ENCODE measurements at regions not wholly inside any gene's neighbourhood (a gene's known extent, or its start where the extent isn't known, plus 50 kb on each side); places are given as distances from the start of the nearest gene placed in this dataset.
"Not testable (repeated sequence)": the region's sequence is repeated elsewhere in the genome, so short reads cannot be mapped to it uniquely, and the experiment has no call there.

DNA sequence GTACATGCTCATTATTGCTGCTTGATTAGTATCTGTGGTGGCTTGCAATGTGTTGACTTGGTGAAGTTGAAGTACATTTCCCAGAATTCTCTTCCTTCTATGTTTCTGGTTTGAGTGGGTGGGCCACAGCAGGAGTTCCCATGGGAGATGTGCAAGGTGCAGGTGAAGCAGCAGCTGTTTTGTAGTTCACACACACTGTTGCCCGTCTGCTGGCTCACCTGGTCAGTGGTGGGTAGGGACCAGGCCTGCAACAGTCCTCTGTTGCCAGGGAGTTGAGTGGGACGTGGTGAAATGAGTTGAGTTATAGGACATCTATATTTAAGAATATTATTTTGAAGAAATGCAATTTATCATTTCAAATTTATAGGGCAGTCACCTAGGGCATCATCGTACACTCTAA is 417.4 kb downstream of the TMEM135 start:
- no peak for DNase-seq

DNA sequence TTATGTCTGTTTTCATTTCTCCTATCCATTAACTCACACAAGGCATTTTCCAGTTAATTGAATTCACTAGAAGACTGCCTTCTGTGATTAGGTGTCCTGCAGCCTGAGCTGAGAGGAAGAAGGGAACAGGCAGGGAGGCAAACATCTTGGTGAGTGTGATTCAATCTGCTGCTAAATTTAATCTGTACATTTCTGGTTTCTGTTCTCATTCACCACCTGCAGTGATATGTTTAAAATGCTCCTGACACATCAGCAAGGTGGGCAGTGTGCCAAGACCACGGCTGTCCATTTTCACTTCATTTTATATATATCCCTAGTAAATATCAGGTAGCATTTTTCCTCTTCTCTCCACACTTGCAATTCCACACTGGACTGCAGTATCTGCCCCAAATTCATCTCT is 416.5 kb downstream of the TMEM135 start:
- no peak for DNase-seq

DNA sequence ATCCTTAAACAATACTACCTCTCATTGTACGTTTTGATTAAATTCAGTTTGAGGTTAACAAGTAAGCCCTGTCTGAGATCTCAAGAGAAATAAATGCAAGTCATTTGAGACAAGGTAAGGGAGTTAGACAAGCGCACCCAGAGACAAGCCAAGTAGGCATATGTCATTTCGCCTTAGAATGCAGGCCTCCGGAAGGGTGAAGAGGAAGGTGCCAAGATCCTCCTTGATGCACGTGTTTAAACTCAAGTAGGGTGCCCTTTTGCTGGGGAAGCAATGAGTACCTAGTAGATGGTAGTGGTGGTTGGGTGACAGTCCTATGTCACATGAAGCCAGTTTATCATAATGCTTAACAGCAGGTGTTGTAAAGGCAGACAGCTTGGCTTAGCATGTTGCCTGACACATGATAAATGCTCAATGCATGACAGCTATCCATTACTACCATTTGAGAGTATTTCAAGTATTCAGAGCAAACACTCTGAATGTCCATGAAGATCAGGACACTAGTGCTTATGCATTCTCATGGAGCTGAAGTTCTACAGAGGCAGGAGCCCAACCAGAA is 415.9 kb downstream of the TMEM135 start:
- DNase-seq, result no peak

DNA sequence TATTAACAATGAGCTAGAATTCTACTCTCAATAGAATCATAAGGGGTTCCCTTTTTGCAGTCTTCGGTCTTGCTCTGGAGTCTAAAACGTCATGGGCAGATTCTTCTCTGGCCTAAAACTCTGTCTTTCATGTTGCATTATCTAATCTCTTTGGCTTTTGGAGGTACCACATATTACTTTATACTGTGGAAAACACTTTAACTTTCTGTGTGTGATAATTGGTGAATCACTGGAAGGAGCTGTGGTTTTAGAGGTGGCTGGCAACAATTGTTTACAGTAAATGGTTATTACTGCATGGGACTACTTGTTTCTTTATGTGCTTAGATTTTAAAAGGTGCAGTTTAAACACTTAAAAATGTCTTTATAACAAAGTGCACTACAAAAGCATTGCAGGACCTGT is 414.3 kb downstream of the TMEM135 start:
- DNase-seq, result not testable (repeated sequence)

DNA sequence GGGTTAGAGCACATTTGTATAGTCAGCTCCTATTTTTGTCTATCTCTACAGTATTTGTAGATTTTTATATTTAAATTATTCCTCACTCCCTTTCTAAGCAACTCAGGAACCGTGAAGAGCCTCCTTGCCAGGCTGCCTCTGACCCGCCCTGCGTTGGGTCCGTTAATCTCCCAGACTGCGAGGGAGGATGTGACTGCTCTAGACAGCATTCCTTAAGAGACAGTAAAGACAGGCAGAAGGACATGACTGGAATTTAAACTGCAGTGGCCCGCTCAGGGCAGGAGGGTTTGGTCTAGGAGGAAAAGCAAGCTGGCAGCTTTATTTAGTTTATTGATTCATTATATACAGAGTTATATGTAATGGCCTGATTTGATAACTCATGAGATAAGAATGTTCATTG is 413.7 kb downstream of the TMEM135 start:
- DNase-seq, result no peak

DNA sequence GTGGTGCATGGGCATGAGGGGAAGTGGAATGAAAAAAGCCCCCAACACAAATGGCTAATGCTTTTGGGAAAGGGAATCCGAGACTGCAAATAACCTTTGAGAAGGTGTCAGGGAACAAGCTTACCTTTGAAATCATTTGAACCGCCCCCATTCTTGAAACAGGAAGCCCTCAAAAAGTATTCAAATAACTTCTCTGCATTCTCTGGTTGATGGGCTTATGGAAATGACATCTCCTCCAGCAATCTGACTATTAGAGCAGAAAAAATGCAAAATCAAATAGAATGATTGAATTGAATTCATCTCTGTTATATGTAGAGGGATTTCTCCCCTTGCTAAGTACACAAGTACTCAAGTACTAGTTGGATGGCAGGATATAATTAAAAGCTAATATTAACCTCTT is 409.9 kb downstream of the TMEM135 start:
- no peak for DNase-seq

DNA sequence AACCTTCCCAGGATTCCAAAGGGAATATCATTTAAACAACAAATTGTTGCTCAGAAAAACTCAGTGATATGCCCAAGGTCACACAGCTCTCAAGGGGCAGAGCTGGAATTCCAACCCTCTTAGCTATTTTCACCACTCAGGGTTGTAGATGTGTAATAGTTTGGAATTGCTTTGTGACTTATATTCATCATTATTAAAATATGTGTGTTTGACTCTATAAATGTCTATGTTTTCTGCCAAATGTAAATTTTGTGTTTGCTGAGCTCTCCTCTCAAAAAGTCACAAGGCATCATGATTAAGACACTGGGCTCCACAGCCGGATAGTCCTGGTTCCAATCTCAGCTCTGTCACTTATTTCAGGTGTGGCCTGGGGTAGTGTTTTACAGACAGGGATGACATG is 407.3 kb downstream of the TMEM135 start:
- no peak for DNase-seq

DNA sequence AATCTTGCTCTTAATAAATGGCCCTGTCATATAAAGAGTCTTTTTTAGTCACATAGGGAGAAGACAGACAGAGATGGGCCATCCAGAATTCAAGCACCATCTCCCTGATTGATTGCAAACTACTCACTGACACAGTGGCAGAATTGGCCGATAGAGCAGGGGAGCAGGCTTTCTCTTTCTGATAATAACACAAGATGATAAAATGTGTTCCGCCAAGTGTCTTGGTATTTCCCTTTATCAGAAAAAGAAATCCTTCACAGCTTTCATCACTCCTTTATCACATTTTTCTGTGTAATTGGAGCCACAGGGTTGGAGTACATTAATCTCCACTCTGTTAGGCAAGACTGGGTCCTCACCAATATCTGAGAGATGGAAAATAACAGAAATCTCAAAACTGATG is 406.0 kb downstream of the TMEM135 start:
- no peak for DNase-seq

DNA sequence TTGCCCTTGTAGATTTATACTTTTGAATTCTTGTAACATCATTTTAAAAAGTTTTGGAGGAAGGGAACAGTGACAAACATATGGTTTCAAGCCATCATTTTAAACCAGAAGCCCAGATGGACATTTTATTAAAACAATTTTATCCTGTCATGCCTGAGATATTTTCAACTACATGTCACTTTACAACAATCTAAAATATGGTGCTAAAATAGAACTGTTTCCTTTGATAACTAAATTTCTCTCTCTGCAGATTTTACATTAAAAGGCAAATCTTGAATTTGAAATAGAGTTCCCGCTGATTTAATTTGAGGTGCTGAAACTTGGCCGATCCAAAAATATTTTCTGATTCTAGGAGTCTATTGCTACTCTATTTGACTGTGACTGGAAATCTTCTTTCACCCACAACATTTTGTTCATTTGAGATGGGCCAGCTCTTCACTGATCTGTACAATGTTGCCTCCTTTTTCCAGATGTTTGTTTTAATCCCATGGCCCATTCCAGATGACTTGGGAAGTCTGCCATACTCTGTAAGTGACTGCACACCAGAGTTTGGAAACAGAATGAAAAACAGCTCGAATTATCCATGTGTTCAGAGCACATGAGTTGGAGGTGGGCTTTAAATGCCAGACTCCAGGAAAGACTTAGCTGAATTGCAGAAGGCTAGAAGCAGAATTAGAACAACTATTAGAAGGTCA is 402.5 kb downstream of the TMEM135 start:
- no peak for DNase-seq

DNA sequence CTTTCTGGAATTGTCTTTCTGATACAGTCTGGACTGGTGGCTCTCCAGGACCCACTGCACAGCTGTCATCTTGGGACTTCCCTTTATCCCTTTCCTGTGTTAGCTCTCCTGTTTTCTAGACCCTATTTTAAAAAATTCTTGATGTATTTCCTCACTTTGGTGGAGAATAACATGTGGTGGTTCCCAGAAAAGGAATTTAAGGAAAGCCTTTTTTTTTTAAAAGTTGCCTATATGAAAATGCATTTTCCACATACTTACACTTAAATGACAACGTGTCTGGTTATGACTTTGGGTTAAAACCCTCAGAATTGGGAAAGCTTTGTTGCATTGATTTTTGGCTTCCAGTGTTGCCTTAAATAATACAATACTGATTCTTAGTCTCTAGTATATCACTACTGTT is 400.7 kb downstream of the TMEM135 start:
- DNase-seq, result no peak

DNA sequence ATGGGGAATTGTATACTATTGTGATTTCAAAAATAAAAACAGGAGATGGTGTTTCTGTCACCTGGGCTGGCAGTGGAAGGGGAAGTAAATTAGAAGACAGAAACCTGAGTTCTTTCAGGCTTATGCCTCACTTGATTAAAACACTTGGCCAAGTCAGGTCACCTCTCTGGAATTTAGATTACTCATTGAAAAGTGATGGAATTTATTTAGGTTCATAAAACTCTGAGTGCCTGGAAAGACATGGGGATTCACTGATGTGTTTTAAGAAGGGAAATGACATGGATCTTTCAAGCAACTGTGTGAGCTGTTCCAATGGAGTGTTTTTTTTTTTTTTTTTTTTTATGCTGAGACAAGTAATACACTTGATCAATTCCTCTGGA is 400.1 kb downstream of the TMEM135 start:
- no peak for DNase-seq

DNA sequence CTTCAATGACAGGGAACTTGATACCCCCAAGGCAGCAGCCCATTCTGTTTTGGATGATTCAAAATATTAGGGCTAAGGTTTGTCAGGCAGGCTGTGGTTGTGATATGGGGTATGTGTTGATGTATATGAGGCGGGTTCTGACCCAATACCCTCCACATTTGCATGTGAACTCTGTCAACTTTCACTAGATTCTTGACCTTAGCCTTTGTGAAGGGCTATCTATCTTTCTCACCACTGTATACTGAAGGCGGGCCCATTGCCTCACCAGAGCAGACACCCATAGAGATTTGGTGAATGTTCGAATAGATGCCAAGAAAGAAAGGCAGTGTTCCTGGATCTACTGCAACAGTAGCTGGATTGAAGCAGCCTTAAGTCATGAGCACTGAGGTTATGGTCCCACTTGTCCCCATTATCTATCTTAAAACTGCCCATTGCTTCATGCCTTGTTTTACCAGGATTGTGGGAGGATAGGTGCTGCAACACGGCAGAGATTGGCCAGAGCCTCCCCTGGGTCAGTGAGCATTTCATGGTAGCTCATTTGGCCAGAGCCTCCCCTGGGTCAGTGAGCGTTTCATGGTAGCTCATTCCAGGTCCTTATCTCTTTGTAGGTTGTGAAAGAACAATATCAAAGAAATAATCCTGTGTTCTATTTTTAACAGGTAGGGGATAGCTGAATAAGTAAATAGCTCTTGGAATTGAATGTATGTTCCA is 399.6 kb downstream of the TMEM135 start:
- no peak for DNase-seq

DNA sequence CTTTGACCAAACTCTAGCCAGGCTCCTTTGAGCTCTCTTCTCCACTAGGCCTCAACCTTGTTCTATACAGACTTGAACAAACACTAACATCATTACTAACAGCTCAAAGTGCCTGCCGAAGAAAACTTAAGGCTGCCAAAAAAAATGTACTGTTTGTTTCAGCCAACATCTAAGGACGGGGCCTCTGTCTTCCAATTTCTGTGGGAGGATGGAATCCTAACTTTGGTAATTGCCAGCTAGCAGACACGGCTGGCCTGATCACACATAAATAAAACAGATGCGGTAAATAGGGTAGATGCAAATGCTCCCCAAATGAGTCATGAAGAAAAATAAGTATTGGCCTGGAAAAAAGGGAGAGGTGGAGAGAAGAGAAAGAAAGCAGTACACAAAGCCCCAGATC is 394.3 kb downstream of the TMEM135 start:
- DNase-seq, result no peak

DNA sequence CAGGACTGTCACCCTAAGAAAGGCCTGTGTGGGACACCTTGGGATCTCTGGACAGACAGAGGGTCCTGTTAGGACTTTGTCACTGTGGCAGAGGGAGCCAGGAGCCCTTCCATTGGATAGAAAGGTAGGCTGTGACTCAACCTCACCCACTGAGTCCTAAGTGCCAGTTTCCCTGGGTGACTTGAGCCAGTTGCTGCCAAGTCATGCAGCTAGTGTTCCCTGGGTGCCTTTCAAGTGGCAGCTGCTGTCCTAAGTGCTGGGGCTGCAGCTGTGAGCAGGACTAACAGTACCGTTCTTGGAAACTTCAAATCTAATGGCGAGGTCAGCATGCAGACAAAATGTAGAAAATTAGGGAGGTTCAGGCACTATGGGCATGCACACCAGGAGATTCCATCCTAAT is 393.7 kb downstream of the TMEM135 start:
- DNase-seq, result no peak

DNA sequence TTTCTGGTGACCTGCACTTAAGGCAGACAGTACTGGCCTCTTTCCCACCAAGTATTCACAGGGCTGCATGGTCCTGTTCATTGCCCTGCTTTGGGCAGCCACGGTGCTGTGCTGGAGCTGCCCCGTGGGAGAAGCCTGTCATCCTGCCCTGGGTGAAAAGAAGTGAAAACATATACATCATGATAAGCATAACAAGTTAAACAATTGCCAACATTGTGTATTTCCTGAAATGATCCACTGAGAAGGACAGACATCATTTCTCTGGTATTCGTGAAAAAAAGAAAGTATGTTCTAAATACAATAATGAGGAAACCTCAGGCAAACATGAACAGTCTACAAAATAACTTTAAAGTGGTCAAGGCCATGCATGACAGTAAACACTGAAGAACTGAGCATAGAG is 393.1 kb downstream of the TMEM135 start:
- DNase-seq, result no peak

DNA sequence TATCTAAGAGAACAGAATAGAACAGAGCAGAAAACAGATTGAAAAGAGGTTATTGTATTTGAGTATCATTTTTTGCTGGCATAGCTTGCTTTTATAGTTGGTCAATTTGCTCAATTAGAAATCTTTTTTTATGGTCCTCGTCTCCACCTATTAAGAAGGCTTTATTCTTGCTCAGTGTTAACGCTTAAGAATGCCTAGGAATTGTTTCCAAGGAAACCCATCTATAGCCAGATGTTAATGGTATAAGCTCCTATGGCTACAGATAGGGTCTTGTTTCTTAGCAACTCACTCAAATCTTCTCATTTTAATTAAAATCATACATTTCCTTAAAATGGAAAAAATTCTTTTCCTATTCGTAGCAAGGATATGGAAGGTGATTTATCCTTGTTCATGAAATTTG is 392.3 kb downstream of the TMEM135 start:
- no peak for DNase-seq

DNA sequence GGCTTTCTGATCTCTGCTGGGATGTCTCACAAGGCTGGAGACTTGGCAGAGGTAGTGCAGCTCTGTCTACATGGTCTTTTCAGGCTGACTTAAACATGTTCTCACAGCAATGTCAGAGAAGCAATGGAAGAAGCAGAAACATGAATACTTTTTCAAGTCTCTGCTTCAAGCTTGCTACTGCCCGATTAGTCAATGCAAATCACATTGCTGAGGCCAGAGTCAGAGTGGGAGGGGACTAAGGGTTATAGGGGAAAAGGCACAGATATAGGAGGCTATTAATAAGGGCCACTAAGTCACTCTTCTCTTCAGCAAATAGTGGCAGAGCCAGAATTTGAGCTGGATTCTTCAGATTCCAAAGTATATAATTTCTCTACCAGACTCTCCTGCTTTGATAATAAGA is 390.5 kb downstream of the TMEM135 start:
- DNase-seq, result no peak

DNA sequence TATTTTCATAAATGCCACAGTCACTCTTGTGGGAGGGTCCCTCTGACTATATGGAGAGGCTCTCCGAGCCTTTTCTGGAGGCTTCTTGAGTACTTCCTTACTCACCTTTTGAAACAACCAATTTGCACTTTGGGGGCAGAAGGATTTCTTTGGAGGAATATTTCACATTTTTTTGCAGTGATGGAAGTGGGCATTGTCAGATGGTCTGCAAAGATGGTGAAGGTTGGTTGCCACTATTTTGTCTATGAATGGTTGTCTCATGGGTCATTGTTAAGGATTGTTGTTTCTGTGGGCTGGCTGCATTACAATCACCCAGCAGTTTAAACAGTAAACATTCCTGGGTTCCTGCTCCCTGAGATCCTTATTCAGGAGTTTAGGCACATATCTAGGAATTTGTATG is 388.2 kb downstream of the TMEM135 start:
- DNase-seq, result no peak

DNA sequence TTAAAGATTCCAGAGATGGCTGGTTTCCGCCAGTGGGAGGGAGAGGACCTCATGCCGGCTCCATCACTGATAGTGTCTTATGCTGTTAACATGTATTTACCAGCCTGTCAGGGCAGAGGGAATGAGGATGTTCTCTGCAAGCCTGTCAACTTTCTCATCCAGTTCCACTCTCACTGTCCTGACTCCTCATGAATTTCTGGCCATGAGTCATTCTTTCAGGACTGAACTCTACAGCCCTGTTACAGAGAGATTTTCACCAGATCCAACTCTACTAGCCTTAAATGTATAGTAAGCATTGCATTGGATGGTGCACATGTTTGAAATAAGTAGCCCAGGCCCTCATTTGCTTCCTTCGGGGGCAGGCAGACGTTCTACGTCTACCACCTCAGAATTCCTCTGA is 387.7 kb downstream of the TMEM135 start:
- DNase-seq, result no peak

DNA sequence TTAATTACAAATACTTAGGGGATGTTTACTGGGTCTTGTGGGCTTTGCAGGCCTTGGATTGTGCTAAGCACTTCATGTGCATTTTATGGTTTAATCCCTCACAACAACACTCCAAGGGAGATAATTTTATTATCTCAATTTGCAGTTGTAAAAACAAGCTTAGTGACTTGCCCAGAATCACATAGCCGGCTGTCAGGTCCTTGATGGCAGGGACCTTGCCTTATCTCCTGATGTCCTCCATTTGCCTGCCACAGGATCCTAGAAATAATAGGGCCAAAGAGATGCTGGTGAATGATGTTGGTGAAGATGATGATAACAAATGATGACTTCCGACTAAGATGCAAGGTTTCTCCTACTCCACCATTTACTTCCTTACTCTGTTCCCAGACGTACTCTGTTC is 385.4 kb downstream of the TMEM135 start:
- no peak for DNase-seq

DNA sequence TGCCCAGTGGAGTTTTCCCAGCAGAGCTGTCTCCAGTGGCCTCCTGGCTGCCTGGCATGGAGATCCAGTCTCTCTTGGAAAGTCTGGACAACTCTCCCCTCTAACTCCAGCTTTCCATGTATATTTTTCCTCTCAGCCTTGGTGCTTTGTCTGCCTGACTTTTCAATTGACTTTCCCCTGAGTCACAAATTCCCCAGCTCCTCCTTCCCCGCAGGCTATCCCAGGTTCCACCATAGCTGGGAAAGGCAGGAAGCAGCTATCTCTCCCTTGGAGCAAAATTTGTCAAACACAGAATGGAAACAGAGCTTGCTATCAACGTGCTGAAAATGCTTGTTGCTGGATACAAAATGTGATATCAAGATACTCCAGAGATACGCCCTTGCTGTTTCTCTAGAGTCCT is 384.8 kb downstream of the TMEM135 start:
- no peak for DNase-seq

DNA sequence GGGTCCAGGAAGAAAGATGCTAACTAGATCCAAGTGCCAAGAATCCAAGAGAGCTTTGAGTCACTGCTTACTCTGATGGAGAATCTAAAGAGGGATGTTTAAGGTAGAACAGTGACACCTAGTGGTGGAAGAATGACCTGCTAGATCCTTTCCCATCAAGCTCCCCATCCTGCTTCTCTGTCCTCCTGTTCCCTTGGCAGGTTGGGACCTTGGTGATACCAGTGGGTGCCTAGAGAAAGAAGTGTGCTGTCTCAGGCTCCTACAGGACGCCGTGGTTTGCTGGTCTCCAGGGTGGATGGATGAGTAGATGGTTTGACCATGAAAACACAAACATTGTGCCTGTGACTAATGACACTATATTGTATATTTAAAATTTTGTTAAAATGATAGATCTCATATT is 383.7 kb downstream of the TMEM135 start:
- peak; percentile 79 for DNase-seq

DNA sequence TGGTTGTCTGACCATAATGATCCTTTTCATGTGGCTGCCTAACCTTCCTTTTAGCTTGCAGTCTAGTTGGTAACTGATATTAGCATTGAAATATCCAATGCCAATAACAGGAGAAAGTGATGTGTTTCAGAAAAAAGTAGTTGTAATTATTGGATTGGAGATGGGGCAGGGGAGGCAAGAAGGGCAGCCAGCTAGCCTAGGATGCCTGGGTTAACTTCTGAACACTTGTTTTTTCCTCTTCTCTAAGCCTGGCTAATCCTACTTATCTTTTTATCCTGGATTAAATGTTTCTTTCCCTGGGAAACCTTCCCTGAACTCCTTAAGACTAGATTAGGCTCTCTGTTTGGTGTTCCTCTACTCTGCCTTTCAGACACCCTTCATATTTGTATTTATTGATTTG is 380.2 kb downstream of the TMEM135 start:
- no peak for DNase-seq

DNA sequence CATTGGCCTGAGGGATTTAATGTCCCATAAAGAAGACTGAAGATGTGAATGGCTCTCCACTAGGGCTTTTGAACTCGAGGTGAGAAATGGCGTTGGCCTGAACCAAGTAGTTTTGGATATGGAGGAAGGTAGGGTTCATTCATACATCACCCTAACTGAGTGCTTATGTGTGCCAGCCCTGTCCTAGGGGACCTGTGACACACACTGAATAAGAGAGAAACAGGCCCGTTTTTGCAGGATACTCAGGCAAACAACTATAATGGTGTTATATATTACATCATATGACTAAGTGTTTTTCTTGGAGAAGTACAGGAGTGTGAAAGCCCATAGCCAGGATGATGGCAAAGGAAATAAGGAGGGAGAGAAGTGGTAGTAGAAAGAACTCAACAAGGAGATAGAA is 368.1 kb downstream of the TMEM135 start:
- no peak for DNase-seq

DNA sequence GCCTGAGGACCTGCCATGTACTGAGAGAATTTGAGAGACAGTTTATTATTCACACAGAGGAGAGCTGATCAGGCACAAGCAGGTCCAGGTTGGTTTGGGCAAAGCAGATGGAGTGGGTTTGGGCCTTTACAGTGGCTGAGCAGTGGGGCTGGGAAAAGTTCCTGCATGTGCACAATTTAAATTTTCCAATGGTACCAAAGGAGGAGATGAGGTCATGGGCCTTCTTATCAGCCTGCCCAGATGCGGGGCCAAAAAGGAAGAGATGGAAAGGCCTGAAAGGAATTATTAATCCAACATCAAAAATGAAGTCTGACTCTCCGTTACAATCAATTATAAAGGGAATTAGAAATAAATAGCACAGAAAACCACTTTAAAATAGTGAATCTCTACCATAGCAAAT is 367.6 kb downstream of the TMEM135 start:
- DNase-seq, result no peak
